Neural cell (in vitro differentiated cells): ENCODE measurements at regions not wholly inside any gene's neighbourhood (a gene's known extent, or its start where the extent isn't known, plus 50 kb on each side); places are given as distances from the start of the nearest gene placed in this dataset.

Experiments used
- H2AFZ ChIP-seq: fragments of 200-600, 300-800 bp; sonication (generic), shearing (Covaris generic); 2 replicates; pipeline ENCODE4 v1.6.0; 2014; ENCODE audit warnings: low read depth, mild to moderate bottlenecking, antibody characterized with exemption, low read length, moderate library complexity
- H3F3A ChIP-seq: fragments of 200-600 bp; shearing (Covaris generic); 2 replicates; pipeline ENCODE4 v1.6.1; 2016; ENCODE audit warnings: mild to moderate bottlenecking, moderate library complexity, mixed read lengths, antibody characterized with exemption, low read length; ENCODE audit not compliant: insufficient read depth, poor library complexity, severe bottlenecking
- H3K27ac ChIP-seq: fragments of 200-600, 300-800 bp; sonication (generic), shearing (Covaris generic); 2 replicates; pipeline ENCODE4 v1.5.1; 2014; ENCODE audit warnings: mild to moderate bottlenecking, low read length, moderate library complexity
- H3K27me3 ChIP-seq: fragments of 300-800, 200-600 bp; sonication (generic), shearing (Covaris generic); 2 replicates; pipeline ENCODE4 v1.6.0; 2014; ENCODE audit warnings: mild to moderate bottlenecking, low read depth, low read length, moderate library complexity; ENCODE audit not compliant: insufficient read depth
- H3K36me3 ChIP-seq: fragments of 300-800, 200-600 bp; sonication (generic), shearing (Covaris generic); 2 replicates; pipeline ENCODE4 v1.5.1; 2014; ENCODE audit warnings: mild to moderate bottlenecking, antibody characterized with exemption, low read length, moderate library complexity; ENCODE audit not compliant: insufficient read depth
- H3K4me2 ChIP-seq: fragments of 300-800, 200-600 bp; sonication (generic), shearing (Covaris generic); 2 replicates; pipeline ENCODE4 v1.6.0; 2014; ENCODE audit warnings: mild to moderate bottlenecking, low read length
- H3K4me3 ChIP-seq: fragments of 300-800, 200-600 bp; sonication (generic), shearing (Covaris generic); 2 replicates; pipeline ENCODE4 v1.5.1; 2014; ENCODE audit warnings: mild to moderate bottlenecking, low read length, moderate library complexity
- H3K79me2 ChIP-seq: fragments of 200-600 bp; shearing (Covaris generic); replicated peaks from 2 replicates; pipeline ENCODE4 v1.6.0; 2014; ENCODE audit warnings: mild to moderate bottlenecking, low read length, moderate library complexity; ENCODE audit not compliant: insufficient read depth
- H3K9ac ChIP-seq: fragments of 300-800, 200-600 bp; sonication (generic), shearing (Covaris generic); 2 replicates; pipeline ENCODE4 v1.6.1; 2016; ENCODE audit warnings: mild to moderate bottlenecking, low read length, mixed read lengths
- H3K9me2 ChIP-seq: fragments of 200-600 bp; shearing (Covaris generic); 2 replicates; pipeline ENCODE4 v1.6.1; 2016; ENCODE audit warnings: mild to moderate bottlenecking, low read length, mixed read lengths; ENCODE audit not compliant: insufficient read depth
- H3K9me3 ChIP-seq: fragments of 200-600, 300-800 bp; sonication (generic), shearing (Covaris generic); 2 replicates; pipeline ENCODE4 v1.6.1; 2016; ENCODE audit warnings: mild to moderate bottlenecking, mixed run types, low read length, moderate library complexity, mixed read lengths
- H4K20me1 ChIP-seq: fragments of 200-600 bp; shearing (Covaris generic); 2 replicates; pipeline ENCODE4 v1.6.1; 2016; ENCODE audit warnings: mild to moderate bottlenecking, mixed run types; ENCODE audit not compliant: insufficient read depth
- CTCF ChIP-seq: fragments of 450-650 bp; IDR thresholded peaks from 2 replicates; pipeline ENCODE4 v1.5.1; 2014; ENCODE audit warnings: antibody characterized with exemption, mild to moderate bottlenecking, moderate library complexity; ENCODE audit not compliant: poor library complexity, severe bottlenecking
- EP300 ChIP-seq: fragments of 450-650 bp; conservative IDR thresholded peaks from 2 replicates; pipeline ENCODE4 v1.6.1; 2014; ENCODE audit warnings: antibody characterized with exemption, mild to moderate bottlenecking, moderate library complexity; ENCODE audit not compliant: poor library complexity, severe bottlenecking
- EZH2 ChIP-seq: fragments of 200-600, 300-800 bp; shearing (Covaris generic), sonication (generic); IDR thresholded peaks from 2 replicates; pipeline ENCODE4 v1.6.1; 2014; ENCODE audit warnings: antibody characterized with exemption, low read length, borderline replicate concordance, mild to moderate bottlenecking; ENCODE audit not compliant: insufficient read depth, poor library complexity, severe bottlenecking
- MXI1 ChIP-seq: fragments of 450-650 bp; conservative IDR thresholded peaks from 2 replicates; pipeline ENCODE4 v1.6.1; 2014; ENCODE audit warnings: antibody characterized with exemption, mild to moderate bottlenecking; ENCODE audit not compliant: poor library complexity, severe bottlenecking
- POLR2AphosphoS5 ChIP-seq: IDR thresholded peaks from 2 replicates; pipeline ENCODE4 v1.6.1; 2012
- RAD21 ChIP-seq: fragments of 450-650 bp; conservative IDR thresholded peaks from 2 replicates; pipeline ENCODE4 v1.6.1; 2014; ENCODE audit warnings: antibody characterized with exemption, mild to moderate bottlenecking, moderate library complexity
- SMC3 ChIP-seq: fragments of 450-650 bp; conservative IDR thresholded peaks from 2 replicates; pipeline ENCODE4 v1.6.1; 2014; ENCODE audit warnings: antibody characterized with exemption, mild to moderate bottlenecking, moderate library complexity; ENCODE audit not compliant: poor library complexity
- TAF1 ChIP-seq: IDR thresholded peaks from 2 replicates; pipeline ENCODE4 v1.6.1; 2012; ENCODE audit warnings: low read depth
- TF ChIP-seq, protein P1 (sequence below): IDR thresholded peaks from 2 replicates; pipeline ENCODE4 v1.6.1; 2012; ENCODE audit warnings: borderline replicate concordance

DNA sequence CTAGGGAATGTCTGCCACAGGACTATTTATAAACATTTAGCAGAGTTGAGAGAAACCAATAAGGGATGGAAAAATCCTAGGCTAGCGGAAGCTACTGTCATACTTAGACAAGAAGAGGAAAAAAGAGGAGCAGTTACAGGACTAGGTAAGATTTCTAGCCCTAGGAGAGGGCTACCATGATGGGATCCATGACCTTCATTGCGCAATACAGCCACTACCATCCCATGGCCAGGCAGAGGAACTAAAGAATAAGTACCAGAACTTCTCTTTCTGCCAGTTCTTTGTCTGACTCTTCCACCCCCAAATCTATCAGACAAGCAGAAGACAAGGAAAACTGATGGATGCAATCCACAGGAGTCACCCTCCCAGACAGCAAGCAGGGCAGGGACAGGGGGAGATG lies 417.0 kb upstream of the CHST9 start:
- H3K9ac ChIP-seq: no peak overlapping the region
- H3K27me3 ChIP-seq: no peaks in the 10 kb centered on the region
- no peaks in the 10 kb centered on the region for H3F3A ChIP-seq
- no peak overlapping the region for H3K4me3 ChIP-seq
- H3K4me2 ChIP-seq: no peak overlapping the region
- no peak overlapping the region for H3K27ac ChIP-seq
- no peak for TF ChIP-seq SMC3
- TF ChIP-seq CTCF: no peak
- no peak for TF ChIP-seq EP300
- TF ChIP-seq TAF1: no peak
- TF ChIP-seq EZH2: no peak
- H3K9me2 ChIP-seq: no peaks in the 10 kb centered on the region
- H3K36me3 ChIP-seq: no peaks in the 10 kb centered on the region
- no peaks in the 10 kb centered on the region for H3K79me2 ChIP-seq
- no peak overlapping the region for H2AFZ ChIP-seq
- H3K9me3 ChIP-seq: no peaks in the 10 kb centered on the region
- no peaks in the 10 kb centered on the region for H4K20me1 ChIP-seq

GRCh38 chr18:27600245-27600644 lies 415.1 kb upstream of the CHST9 start:
- Histone ChIP-seq H3K27ac (no peak overlapping the region), H3K4me3 (no peak overlapping the region), H4K20me1 (no peaks in the 10 kb centered on the region), H3K9me2 (no peaks in the 10 kb centered on the region), H3K4me2 (no peak overlapping the region), H3K9ac (no peak overlapping the region), H3K36me3 (no peaks in the 10 kb centered on the region), H3K79me2 (no peaks in the 10 kb centered on the region), H3F3A (no peaks in the 10 kb centered on the region), H2AFZ (no peak overlapping the region), H3K27me3 (no peaks in the 10 kb centered on the region), H3K9me3 (no peaks in the 10 kb centered on the region)
- TF ChIP-seq TAF1: no peak
- no peak for TF ChIP-seq EP300
- no peak for TF ChIP-seq MXI1
- TF ChIP-seq, protein P1, sequence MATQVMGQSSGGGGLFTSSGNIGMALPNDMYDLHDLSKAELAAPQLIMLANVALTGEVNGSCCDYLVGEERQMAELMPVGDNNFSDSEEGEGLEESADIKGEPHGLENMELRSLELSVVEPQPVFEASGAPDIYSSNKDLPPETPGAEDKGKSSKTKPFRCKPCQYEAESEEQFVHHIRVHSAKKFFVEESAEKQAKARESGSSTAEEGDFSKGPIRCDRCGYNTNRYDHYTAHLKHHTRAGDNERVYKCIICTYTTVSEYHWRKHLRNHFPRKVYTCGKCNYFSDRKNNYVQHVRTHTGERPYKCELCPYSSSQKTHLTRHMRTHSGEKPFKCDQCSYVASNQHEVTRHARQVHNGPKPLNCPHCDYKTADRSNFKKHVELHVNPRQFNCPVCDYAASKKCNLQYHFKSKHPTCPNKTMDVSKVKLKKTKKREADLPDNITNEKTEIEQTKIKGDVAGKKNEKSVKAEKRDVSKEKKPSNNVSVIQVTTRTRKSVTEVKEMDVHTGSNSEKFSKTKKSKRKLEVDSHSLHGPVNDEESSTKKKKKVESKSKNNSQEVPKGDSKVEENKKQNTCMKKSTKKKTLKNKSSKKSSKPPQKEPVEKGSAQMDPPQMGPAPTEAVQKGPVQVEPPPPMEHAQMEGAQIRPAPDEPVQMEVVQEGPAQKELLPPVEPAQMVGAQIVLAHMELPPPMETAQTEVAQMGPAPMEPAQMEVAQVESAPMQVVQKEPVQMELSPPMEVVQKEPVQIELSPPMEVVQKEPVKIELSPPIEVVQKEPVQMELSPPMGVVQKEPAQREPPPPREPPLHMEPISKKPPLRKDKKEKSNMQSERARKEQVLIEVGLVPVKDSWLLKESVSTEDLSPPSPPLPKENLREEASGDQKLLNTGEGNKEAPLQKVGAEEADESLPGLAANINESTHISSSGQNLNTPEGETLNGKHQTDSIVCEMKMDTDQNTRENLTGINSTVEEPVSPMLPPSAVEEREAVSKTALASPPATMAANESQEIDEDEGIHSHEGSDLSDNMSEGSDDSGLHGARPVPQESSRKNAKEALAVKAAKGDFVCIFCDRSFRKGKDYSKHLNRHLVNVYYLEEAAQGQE: no peak
- TF ChIP-seq SMC3: no peak
- no peak for TF ChIP-seq CTCF
- TF ChIP-seq RAD21: no peak
- TF ChIP-seq POLR2AphosphoS5: no peak
- no peak for TF ChIP-seq EZH2
